Neural progenitor cell (in vitro differentiated cells): ENCODE measurements at regions not wholly inside any gene's neighbourhood (a gene's known extent, or its start where the extent isn't known, plus 50 kb on each side); places are given as distances from the start of the nearest gene placed in this dataset.

Source experiments
- EZH2 ChIP-seq: fragments of 200-600 bp; sonication (generic); IDR thresholded peaks from 2 replicates; pipeline ENCODE4 v1.6.1; 2017; ENCODE audit warnings: antibody characterized with exemption, mild to moderate bottlenecking, moderate library complexity
- EZH2phosphoT487 ChIP-seq: fragments of 200-600 bp; sonication (generic); IDR thresholded peaks from 2 replicates; pipeline ENCODE4 v1.6.1; 2017; ENCODE audit warnings: antibody characterized with exemption
- TF ChIP-seq, protein P1 (sequence below): fragments of 200-600 bp; sonication (generic); IDR thresholded peaks from 2 replicates; pipeline ENCODE4 v1.5.1; 2017; ENCODE audit warnings: antibody characterized with exemption, mild to moderate bottlenecking

DNA sequence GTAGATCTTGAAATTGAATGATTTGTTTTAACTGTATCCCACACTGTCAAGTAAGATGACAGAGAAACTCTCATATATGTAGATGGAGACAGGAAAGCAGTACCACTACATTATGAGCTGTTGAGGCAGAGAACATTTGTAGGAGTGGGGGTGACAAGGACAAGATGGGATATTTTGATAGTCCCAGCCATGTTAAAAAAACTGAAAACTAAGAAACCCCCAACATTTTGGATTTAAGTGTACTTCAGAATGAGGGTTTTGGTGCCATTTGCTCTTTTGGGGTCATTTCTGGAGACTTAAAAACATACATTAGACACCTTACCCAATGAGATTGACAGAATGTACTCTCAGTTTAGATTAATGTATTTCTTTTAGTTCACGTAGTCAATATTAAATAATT is 149.9 kb upstream of the SLC4A4 start:
- TF ChIP-seq EZH2 (no peak), EZH2phosphoT487 (no peak)
- TF ChIP-seq, protein P1, sequence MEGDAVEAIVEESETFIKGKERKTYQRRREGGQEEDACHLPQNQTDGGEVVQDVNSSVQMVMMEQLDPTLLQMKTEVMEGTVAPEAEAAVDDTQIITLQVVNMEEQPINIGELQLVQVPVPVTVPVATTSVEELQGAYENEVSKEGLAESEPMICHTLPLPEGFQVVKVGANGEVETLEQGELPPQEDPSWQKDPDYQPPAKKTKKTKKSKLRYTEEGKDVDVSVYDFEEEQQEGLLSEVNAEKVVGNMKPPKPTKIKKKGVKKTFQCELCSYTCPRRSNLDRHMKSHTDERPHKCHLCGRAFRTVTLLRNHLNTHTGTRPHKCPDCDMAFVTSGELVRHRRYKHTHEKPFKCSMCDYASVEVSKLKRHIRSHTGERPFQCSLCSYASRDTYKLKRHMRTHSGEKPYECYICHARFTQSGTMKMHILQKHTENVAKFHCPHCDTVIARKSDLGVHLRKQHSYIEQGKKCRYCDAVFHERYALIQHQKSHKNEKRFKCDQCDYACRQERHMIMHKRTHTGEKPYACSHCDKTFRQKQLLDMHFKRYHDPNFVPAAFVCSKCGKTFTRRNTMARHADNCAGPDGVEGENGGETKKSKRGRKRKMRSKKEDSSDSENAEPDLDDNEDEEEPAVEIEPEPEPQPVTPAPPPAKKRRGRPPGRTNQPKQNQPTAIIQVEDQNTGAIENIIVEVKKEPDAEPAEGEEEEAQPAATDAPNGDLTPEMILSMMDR = no peak
